GM19351 (cell line): ENCODE measurements at regions not wholly inside any gene's neighbourhood (a gene's known extent, or its start where the extent isn't known, plus 50 kb on each side); places are given as distances from the start of the nearest gene placed in this dataset.
"Not testable (repeated sequence)": the region's sequence is repeated elsewhere in the genome, so short reads cannot be mapped to it uniquely, and the experiment has no call there.

Experiments used
- ATAC-seq: cut with Tn5 transposase; IDR thresholded peaks from one replicate; pipeline ENCODE4 v1.9.1; 2021; ENCODE audit warnings: mild to moderate bottlenecking, moderate library complexity; ENCODE audit not compliant: unreplicated experiment

DNA sequence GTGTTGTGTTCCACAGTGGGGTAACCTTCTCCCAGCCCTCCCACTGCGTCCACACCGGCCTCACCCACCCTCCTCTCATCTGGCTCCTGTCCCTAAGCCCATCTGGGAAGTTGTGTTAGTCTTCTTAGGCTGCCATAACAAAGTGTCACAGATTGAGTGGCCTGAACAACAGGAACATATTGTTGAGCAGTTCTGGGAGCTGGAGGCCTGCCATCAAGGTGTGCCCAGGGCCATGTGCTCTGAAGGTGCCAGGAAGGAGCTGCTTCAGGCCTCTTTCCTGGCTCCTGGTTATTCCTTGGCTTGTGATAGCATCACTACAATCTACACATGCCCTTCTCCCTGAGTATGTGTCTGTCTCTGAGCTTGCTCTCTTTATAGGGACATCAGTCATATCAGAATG lies 327.6 kb upstream of the COBL start:
- no peak for ATAC-seq

DNA sequence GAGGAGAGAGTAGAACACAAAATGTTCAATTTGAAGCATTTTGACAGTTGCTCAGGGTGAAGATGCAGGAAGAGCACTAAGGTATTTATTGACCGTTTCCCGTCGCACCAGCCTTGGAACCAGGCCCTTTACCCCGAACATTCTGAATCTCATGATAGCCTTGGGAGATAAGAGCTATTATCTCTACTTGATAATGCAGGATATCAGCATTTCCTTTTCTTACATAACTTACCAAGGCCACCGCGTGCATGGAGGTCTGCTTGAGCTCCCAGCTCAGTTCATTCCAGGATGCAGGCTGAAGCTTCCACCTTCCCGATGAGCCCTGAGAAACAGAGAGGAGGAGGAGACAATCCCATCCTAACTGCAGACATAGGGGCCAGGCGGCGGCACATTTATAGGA lies 324.2 kb upstream of the COBL start:
- no peak for ATAC-seq

DNA sequence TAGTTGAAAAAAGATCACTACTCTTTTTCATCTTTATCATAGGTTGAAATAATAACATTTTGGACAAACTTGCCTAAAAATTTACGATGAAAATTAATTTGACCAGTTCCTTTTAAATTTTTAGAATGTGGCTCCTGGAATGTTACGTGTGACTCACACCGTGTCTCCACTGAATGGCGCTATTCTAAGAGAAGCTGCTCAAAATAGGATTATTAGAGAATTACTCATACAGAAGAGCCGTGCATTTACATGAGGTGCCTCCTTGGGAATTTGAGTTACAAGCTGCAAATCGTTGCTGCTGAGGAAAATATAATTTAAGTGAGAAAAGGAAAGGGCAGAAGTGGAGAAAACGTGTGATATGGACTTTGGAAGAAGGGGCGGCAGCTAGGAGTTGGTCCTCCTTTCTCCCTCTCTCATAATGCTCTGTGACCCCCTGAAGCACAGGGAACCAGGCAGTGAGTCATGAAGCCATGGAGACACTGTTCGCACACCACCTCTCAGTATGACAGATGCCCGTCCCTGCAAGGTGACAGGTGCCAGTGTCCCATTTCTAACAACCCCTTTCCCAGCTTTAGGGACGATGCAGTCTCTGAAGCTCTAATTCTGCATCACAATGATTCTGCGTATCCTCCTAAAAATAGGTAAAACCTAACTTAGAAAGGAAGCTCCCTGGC lies 323.2 kb upstream of the COBL start:
- ATAC-seq = no peak

DNA sequence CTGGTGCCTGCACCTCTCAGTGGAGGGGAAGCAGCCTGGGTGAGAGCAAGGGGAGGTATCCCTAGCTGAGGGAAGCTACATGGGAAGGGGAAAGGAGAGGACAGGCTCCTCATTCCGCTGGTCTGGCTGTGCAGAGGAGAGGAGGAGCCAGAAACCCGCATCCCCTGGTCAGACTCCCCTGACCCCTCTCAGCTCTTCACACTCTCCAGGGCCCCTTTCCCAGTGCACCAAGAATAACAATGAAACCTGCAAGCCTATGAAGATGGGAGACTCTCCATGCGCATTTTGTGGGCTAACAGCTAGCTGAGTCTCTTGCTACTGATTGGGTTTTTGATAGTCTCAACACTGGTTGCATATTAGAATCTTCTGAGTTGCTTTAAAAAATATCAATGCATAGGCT lies 319.9 kb upstream of the COBL start:
- ATAC-seq = no peak

DNA sequence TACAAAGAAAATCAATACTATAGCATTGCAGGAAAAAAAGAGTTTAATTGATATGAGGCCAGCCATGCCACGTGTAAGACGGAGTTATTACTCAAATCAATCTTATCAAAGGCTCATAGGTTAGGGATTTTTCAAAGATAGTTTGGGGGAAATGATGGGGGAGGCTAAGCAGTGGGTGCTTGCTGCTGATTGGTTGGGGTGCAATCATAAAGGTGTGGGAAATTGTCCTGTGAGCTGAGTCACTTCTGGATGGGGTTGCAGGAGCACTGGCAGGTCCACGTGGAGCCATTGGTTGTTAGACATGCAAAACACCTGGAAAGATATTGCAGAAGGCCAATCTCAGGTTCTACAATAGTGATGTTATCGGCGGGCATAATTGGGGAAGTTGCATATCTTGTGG lies 319.2 kb upstream of the COBL start:
- no peak for ATAC-seq

DNA sequence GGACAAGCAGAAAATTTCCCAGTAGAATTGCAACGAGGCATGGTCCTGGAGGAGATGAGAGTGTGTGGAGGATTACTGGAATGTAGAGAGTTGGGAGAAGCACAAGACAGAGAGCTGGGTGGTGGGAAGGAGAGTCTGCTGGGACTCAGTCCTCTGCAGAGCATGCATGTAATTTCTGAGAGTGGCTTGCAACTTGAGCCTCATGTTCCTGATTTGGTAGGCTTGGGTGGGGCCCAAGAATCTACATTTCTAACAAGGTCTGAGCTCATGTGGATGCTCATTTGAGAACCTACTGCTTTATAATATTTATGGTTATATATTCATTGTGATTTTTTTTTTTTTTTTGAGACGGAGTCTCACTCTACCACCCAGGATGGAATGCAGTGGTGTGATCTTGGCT lies 317.9 kb upstream of the COBL start:
- ATAC-seq = no peak

DNA sequence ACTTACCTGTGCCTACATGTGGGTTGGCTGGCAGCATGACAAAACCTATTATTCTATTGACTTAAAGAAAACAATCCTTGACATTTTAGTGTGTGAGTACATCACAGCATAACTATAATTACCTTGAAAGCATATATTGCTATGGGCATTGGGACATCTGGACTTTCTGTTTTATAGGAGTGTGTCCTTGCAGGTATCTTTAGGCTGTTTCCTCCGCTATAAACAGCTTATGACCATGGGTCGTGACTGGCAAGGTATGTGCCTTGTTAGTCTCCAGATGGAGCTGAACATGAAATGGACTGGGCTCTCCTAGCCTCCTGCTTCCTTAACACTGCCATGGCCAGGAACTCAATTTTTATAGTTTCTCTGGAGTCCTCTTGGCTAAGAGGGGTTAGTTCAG lies 317.4 kb upstream of the COBL start:
- no peak for ATAC-seq

DNA sequence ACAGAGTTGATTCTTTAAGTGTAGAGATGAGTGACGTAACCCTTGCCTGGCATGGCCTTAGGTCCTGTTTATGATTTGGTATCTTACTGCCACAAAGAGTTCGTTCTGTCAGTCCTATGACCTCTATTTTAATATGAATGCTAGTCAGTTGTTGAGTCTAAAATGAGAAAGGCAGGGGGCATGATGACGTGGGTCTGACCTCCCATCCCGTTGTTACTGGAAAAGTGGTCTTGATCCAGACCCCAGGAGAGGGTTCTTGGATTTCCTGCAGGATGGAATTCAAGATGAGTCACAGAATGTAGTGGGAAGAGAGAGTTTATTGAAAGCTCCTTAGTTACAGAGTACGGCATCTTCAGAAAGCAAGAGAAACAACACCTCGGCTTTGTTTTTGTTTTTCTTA lies 317.0 kb upstream of the COBL start:
- no peak for ATAC-seq

DNA sequence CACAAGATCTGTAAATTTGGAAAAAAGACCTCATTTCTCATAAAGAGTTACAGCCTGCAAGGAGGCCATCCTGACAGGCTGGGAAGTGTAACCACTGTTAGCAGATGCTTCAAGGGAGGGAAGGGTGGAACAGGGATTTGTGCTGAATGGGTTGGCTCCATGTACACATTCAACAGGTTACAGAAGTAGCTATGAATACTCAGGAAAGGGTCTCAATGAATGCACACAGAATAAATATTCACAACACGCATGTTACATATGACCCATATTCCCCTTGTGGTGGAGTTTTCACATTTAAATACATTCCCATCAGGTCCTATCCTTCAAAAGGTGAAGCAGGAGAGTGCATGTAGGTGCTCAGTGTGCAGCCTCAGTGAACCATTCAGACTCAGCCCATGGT lies 316.4 kb upstream of the COBL start:
- no peak for ATAC-seq

DNA sequence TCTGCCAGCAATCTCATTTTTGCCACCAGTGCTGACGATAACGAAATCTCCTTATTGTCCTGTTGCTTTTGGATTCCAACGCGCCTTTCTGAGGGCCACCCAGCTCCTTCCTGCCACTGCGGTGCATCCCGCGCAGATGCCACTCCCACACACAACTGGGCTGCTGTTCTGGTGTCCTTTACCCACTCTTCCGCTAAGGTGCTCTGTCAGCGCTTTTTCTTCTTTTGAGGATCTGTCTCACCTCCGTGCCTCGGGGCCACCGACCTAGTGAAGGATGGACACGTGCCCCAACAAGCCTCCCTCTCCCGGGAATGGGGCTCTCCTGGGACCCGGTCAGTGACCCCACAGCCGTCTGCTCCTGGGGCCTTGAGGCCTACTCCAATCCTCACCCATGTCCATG lies 314.3 kb upstream of the COBL start:
- no peak for ATAC-seq

DNA sequence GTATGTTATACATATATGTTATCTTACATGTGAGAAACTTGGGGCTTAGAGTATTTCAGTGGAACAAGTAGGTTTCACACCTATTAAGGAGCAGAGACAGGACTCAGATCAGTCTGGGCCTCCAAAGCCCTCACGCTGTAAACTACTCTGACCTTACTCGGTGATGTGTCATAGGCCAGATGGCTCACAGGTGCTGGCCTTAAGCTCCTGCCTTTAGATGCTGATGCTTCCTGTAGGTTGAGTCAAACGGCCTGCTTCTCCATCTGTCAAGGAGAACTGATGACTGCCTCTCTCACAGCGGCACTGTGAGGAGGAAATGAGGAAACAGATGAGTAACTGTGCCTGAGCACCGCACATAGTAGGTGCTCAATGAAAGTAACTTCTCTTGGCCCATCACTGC lies 312.6 kb upstream of the COBL start:
- ATAC-seq = no peak

DNA sequence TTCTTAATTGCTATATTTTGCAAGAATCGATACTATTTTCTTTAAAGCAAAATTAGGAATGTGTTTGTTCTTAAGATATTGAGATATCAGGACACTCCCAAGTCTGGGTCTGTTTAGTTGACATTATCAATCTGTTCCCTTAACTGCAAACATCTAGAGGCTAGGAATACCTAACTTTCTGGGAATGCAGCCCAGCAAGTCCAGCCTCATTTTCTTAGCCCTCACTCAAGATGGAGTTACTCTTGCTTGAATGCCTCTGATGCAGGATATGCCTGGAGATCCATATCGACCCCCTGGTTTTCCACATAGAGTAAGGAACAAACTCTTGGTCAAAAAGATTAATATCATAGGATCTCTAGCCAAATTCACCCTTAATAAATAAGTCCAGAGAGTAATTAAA lies 305.3 kb upstream of the COBL start:
- ATAC-seq = no peak

DNA sequence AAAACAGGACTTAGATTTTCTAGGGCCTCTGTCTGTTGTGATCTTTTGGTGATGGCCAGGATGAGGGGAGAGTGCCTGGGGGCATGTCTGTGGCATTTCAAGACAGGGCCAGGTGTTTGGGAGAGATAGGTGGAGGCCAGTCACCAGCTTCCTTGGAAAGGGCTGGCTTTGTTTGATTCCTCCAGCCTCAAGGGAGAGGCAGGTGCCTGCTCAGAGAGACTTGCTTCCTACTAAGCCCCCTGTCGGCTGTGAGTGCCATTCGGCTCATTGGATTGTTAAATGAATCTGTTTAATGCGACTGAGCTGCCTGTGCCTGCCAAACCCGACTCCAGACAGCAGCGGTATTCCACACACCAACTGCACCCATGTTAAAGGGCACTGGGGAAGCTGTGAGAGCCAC lies 304.1 kb upstream of the COBL start:
- no peak for ATAC-seq

DNA sequence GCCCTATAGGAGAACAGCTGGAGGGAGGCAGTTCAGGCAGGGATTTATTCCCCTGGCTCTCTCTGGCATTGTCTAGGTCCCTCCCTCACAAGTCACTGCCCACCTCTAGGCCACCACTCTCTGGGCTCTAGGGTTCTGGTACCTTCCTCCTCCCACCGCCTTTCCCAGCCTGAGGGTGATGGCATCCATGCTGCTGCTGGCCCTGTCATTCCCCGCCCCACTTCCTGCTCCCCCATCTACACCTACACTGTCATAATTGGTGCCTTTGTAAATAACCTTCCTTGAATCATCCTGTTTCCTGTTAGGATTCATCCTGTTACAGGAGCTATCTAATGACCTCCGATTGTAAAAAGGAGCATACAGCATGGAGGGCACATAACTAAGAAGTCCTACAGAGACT lies 303.3 kb upstream of the COBL start:
- no peak for ATAC-seq

DNA sequence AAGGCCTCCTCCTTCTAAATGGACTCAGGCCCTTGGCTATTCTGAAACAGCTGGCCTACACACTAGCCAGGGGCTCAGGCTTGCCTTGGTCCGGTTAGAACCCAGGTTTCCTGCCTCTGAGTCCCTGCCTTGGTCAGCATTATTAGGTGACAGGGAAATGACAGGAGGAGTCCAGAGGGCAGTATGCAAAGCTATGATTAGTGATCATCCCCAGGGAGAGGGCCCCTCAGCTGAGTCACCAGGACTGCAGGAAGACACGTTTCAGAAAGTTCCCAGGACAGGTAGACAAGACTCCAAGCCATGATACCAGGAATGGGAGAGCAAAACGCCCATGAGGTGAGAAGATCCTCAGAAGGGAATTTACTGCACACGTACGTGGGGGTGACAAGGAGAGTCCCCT lies 301.1 kb upstream of the COBL start:
- ATAC-seq = no peak

DNA sequence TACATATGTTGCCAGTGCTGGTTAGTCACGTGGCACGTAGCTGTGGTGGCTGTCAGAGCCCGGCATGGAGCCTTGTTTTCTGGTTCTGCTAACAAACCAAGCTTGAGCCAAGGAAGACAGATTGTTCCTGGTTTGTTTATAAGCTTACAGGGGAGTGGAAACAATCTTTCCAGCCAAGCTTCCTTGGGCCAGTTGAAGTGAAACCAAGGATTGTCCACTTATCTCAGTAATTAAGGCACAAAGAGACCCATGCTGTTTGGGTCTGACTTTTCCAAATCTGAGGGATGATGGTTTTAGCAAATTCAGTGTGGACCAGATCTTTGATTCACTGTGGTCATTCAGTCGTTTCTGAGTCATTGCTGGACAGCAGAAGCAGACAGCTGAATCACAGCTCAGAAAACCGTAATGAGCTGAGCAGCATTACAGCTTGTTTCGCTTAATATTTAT lies 297.3 kb upstream of the COBL start:
- ATAC-seq = no peak

DNA sequence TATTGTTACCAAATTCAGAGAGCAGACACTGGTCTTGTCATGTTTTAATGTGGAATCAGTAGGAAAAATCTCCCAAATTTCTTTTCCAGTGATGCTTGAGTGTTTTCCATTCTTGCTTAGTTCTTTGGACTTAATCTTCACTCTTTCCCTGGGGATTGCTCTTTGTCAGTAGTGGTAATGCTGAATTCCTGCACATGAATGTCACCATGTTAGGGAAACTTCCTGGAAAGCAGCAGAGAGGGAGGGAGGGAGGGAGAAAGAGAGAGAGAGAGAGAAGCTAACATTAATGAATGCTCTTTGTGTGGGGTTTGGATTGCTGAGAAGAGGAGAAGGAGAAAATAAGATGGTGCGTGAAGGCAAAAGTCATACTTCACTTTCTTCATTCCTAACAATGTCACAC lies 295.3 kb upstream of the COBL start:
- no peak for ATAC-seq

DNA sequence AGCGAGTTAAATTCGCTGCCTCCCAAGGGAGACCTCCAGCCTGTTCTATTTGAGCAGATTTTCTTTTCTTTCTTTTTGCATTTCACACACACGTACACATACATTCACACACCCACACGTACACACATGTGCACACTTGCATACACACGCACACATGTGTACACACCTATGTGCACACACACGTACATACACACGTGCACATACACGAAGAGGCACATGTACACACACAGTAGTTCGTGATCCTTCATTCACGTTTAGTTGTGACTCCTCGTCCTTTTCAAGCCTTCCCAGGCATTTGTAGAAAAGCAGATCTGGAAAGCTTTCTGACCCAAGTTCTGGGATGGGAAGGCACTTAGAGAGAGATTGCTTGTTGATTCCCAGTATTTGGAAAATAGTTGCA lies 290.8 kb upstream of the COBL start:
- no peak for ATAC-seq

DNA sequence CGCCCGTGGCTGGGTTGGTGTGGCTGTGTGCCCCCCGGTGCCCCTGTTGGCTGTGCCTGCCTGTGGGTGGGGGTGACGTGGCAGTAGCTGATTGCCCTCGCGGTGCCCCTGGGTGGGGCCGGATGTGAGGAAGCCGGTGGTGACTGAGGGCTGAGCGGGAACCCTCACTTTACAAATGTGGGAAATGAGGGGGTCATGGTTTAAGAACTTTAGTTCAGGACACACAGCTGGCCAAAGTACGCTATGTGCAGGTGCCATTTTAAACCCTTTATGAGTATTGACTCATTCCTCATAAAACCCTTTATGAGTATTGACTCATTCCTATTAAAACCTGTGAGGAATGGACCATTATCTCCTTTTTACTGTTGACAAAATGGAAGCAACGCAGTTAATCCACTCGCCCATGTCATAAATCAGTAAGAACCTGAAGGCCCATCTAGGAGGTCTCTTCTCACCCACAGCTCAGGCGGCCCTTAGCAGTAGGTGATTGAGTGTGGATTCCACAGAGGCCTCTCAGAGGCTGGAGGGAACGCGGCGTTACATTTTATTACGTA lies 290.1 kb upstream of the COBL start:
- ATAC-seq = no peak

DNA sequence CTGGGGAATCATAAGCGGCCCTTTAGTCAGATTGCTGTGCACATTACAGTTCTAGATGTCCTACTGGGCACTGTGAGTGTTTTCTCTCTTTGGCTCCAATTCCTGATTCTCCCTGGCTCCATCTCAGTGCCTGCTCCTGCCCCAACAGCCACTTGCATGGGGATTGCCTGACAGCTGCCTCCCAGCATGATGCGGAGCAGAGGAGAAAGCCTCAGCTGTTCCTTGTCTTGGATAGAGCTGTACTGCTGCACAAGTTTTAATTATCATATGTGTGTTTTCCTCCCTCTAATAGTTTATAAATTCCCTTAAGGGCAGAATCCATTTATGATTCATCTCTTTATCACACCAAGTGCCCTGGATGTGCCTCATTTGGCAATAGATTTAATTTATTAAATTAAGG lies 285.8 kb upstream of the COBL start:
- no peak for ATAC-seq

DNA sequence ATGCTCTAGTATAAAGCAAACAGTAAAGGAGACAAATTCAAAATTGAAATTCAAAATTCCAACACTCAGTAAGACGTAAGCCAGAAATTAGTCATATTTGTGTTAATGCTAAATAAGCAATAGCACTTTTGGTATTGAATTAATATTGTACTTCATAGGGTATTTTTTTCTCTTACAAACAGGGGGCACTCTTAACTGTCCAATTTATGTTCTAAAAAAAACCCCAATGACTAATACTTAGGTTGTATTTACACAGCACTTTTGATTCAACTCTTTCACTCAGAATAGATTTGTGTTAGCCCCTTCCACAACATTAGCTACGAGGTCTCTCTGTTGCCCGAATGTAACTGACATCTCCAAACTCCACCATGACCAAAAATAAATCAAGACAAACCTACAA lies 284.9 kb upstream of the COBL start:
- ATAC-seq = no peak

DNA sequence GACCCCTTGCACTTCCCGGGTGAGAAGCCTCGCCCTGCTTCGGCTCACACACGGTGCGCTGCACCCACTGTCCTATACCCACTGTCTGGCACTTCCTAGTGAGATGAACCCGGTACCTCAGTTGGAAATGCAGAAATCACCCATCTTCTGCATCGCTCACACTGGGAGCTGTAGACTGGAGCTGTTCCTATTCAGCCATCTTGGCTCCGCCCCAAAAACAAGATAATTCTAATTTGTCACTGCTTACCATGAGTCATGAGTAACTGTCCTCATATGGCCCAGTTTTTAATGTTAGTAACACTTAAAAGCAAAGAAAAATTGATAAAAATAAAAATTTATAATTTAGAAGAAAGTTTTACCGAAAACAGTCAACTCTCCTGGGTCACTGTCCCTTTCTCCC lies 283.3 kb upstream of the COBL start:
- not testable (repeated sequence) for ATAC-seq

DNA sequence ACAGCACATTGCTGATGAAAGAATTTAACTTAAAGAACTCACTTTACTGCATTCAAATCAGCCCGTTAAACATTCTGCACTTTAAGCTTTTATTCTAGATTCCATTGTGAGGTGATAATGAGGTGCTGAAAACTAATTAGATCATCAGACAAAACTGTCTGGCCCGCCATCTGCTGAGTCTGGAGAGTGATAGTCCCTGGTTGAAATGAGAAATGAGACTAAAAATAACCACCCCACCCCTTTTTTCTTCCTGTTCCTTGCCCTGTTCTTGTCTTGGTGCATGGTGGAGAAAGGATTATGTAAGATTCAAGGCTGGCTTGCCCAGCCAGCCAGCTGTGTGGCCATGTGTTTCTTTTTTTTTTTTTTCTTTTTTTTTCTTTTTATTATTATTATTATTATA lies 277.0 kb upstream of the COBL start:
- no peak for ATAC-seq
